ENCODE measurements at regions not wholly inside any gene's neighbourhood (a gene's known extent, or its start where the extent isn't known, plus 50 kb on each side); places are given as distances from the start of the nearest gene placed in this dataset.

DNA sequence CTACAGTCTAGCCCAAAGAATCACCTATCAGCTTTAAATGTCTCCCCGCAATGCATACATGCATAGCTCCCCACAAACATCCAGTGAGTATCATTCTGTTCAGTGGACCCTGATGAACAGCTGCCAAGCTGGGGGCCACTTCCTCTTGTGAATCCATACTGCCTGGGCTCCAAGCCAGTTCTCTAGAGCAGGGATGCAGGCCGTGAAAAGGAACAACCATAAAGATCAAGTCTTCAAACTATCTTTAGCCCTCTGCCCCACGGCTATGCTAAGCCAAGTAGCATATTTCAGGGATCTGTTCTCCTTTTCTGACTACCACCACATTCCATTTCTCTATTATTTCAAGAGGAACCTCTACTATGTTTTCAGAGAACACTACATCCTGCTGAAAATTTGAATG, 191.7 kb upstream of the BTBD3 start:
- TF ChIP-seq, protein P1, sequence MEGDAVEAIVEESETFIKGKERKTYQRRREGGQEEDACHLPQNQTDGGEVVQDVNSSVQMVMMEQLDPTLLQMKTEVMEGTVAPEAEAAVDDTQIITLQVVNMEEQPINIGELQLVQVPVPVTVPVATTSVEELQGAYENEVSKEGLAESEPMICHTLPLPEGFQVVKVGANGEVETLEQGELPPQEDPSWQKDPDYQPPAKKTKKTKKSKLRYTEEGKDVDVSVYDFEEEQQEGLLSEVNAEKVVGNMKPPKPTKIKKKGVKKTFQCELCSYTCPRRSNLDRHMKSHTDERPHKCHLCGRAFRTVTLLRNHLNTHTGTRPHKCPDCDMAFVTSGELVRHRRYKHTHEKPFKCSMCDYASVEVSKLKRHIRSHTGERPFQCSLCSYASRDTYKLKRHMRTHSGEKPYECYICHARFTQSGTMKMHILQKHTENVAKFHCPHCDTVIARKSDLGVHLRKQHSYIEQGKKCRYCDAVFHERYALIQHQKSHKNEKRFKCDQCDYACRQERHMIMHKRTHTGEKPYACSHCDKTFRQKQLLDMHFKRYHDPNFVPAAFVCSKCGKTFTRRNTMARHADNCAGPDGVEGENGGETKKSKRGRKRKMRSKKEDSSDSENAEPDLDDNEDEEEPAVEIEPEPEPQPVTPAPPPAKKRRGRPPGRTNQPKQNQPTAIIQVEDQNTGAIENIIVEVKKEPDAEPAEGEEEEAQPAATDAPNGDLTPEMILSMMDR (conservative IDR thresholded peaks at IDR 0.05; ENCODE audit: low read depth, low read length) = no peak
- no peak for TF ChIP-seq RFX5 (IDR thresholded peaks at IDR 0.05; ENCODE audit: low read depth, low read length)
- no peak for TF ChIP-seq POLR2A (IDR thresholded peaks at IDR 0.05; ENCODE audit: low read depth, low read length)
- TF ChIP-seq MAFK (IDR thresholded peaks at IDR 0.05; ENCODE audit: low read depth, low read length) = no peak
